SK-N-SH treated with all-trans-retinoic acid at 6 μM for 48 hours (cell line): ENCODE measurements at regions not wholly inside any gene's neighbourhood (a gene's known extent, or its start where the extent isn't known, plus 50 kb on each side); places are given as distances from the start of the nearest gene placed in this dataset.

Experiments used
- ATAC-seq: fragments of 200-7000 bp; cut with Tn5 transposase; 3 replicates; pipeline ENCODE4 v1.9.1; 2020; ENCODE audit warnings: mild to moderate bottlenecking, moderate library complexity
- ARNTL ChIP-seq: fragments of 450-650 bp; formaldehyde crosslinking; IDR thresholded peaks from 2 replicates; pipeline ENCODE4 v1.5.0; 2020; ENCODE audit warnings: low read depth, mild to moderate bottlenecking, moderate library complexity, borderline replicate concordance
- BACH2 ChIP-seq: fragments of 250-450 bp; sonication (Bioruptor Pico); IDR thresholded peaks from 2 replicates; pipeline ENCODE4 v1.9.0; 2021; ENCODE audit warnings: mild to moderate bottlenecking, borderline replicate concordance
- ESRRG ChIP-seq: fragments of 250-450 bp; sonication (Bioruptor Pico); IDR thresholded peaks from 2 replicates; pipeline ENCODE4 v1.6.1; 2021; ENCODE audit warnings: mild to moderate bottlenecking
- GLIS3 ChIP-seq: fragments of 250-450 bp; sonication (Bioruptor Pico); IDR thresholded peaks from 2 replicates; pipeline ENCODE4 v1.5.0; 2020; ENCODE audit warnings: mild to moderate bottlenecking, moderate library complexity
- ISL1 ChIP-seq: fragments of 250-450 bp; sonication (Bioruptor Pico); IDR thresholded peaks from 2 replicates; pipeline ENCODE4 v2.1.2; 2022; ENCODE audit warnings: mild to moderate bottlenecking, moderate library complexity
- OSR1 ChIP-seq: fragments of 250-450 bp; sonication (Bioruptor Pico); IDR thresholded peaks from 2 replicates; pipeline ENCODE4 v1.8.0; 2022; ENCODE audit warnings: moderate library complexity, mild to moderate bottlenecking, inconsistent platforms
- PPARA ChIP-seq: fragments of 250-450 bp; sonication (Bioruptor Pico); IDR thresholded peaks from 2 replicates; pipeline ENCODE4 v1.5.0; 2020; ENCODE audit warnings: mild to moderate bottlenecking, borderline replicate concordance
- RARB ChIP-seq: fragments of 250-450 bp; sonication (Bioruptor Pico); IDR thresholded peaks from 2 replicates; pipeline ENCODE4 v1.8.0; 2021; ENCODE audit warnings: mild to moderate bottlenecking, moderate library complexity
- SNAI2 ChIP-seq: fragments of 250-450 bp; sonication (Bioruptor Pico); IDR thresholded peaks from 2 replicates; pipeline ENCODE4 v1.5.0; 2020; ENCODE audit warnings: mild to moderate bottlenecking, moderate library complexity
- TCF4 ChIP-seq: fragments of 250-450 bp; sonication (Bioruptor Pico); IDR thresholded peaks from 2 replicates; pipeline ENCODE4 v1.8.0; 2021; ENCODE audit warnings: mild to moderate bottlenecking, moderate library complexity, borderline replicate concordance
- TOX ChIP-seq: fragments of 250-450 bp; sonication (Bioruptor Pico); IDR thresholded peaks from 2 replicates; pipeline ENCODE4 v1.8.0; 2021; ENCODE audit warnings: mild to moderate bottlenecking, moderate library complexity, borderline replicate concordance
- ZC3H10 ChIP-seq: fragments of 250-450 bp; sonication (Bioruptor Pico); IDR thresholded peaks from 2 replicates; pipeline ENCODE4 v1.5.1; 2021; ENCODE audit warnings: mild to moderate bottlenecking, moderate library complexity
- ZFP3 ChIP-seq: fragments of 250-450 bp; sonication (Bioruptor Pico); IDR thresholded peaks from 2 replicates; pipeline ENCODE4 v1.5.0; 2020; ENCODE audit warnings: mild to moderate bottlenecking, moderate library complexity
- ZFP30 ChIP-seq: fragments of 450-650 bp; formaldehyde crosslinking; IDR thresholded peaks from 2 replicates; pipeline ENCODE4 v1.5.0; 2022; ENCODE audit warnings: mild to moderate bottlenecking, moderate library complexity
- ZNF565 ChIP-seq: fragments of 450-650 bp; formaldehyde crosslinking; conservative IDR thresholded peaks from 2 replicates; pipeline ENCODE4 v1.5.0; 2020; ENCODE audit warnings: low read depth, mild to moderate bottlenecking, moderate library complexity
- TF ChIP-seq, protein P1 (sequence below): fragments of 250-450 bp; sonication (Bioruptor Pico); IDR thresholded peaks from 2 replicates; pipeline ENCODE4 v1.5.1; 2021; ENCODE audit warnings: mild to moderate bottlenecking, moderate library complexity
- TF ChIP-seq, protein P2 (sequence below): fragments of 250-450 bp; sonication (Bioruptor Pico); IDR thresholded peaks from 2 replicates; pipeline ENCODE4 v1.5.0; 2020; ENCODE audit warnings: mild to moderate bottlenecking, moderate library complexity
- TF ChIP-seq, protein P3 (sequence below): fragments of 250-450 bp; sonication (Bioruptor Pico); IDR thresholded peaks from 2 replicates; pipeline ENCODE4 v1.5.1; 2020; ENCODE audit warnings: low read depth, mild to moderate bottlenecking, moderate library complexity
- TF ChIP-seq, protein P4 (sequence below): fragments of 250-450 bp; sonication (Bioruptor Pico); IDR thresholded peaks from 2 replicates; pipeline ENCODE4 v1.8.0; 2021; ENCODE audit warnings: low read depth, mild to moderate bottlenecking, moderate library complexity, borderline replicate concordance
- TF ChIP-seq, protein P5 (sequence below): fragments of 250-450 bp; sonication (Bioruptor Pico); IDR thresholded peaks from 2 replicates; pipeline ENCODE4 v1.8.0; 2020; ENCODE audit warnings: mild to moderate bottlenecking, moderate library complexity, borderline replicate concordance

DNA sequence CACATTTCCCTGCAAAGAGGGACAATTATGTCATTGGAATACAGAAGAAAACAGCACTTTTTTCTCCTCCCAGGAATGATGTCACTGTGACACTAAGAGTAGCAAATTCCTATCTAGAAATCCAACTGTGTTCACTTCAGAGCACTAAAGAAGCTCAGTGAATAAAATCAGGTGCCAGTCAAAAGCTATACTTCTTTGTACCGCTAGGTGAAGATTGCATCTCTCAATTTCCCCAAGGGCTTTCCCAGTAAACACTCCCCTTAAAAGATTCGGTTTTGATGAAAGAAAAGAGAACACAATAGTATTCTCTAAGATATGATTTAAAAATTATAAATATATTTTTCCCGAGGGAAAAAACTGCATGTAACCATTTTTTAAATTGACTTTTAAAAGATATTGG is 104.7 kb upstream of the MID1 start:
- 0 out of 3 replicates have a peak, but pooled peaks have one; percentile 51 for ATAC-seq

DNA sequence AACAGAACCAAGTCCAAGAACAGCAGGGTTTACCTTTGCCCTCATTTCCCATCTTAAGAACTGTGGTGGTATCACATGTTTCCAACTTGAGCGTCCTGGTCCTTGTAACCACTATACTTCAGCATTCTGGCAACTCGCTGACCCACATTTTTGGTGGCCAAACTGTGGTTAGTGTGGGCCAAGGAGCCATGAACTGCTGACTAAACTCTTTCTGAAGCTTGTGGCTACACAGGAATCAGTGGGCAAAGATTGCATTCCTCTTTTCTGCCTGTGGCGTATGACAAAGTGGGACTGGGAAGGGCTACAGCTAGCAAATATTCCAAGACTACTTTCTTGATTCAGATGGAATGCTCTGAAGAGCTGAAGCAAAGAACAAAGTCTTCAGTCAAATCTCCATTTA is 106.3 kb upstream of the MID1 start:
- no peak for ATAC-seq
- TF ChIP-seq TCF4 (CRISPR knock-in tag), result no peak
- no peak for TF ChIP-seq GLIS3 (CRISPR knock-in tag)
- TF ChIP-seq, all 23 proteins: peak for 0

More for the DNA sequence above, 104.7 kb upstream of the MID1 start:
- no peak for TF ChIP-seq SNAI2 (CRISPR knock-in tag)
- TF ChIP-seq, protein P1, sequence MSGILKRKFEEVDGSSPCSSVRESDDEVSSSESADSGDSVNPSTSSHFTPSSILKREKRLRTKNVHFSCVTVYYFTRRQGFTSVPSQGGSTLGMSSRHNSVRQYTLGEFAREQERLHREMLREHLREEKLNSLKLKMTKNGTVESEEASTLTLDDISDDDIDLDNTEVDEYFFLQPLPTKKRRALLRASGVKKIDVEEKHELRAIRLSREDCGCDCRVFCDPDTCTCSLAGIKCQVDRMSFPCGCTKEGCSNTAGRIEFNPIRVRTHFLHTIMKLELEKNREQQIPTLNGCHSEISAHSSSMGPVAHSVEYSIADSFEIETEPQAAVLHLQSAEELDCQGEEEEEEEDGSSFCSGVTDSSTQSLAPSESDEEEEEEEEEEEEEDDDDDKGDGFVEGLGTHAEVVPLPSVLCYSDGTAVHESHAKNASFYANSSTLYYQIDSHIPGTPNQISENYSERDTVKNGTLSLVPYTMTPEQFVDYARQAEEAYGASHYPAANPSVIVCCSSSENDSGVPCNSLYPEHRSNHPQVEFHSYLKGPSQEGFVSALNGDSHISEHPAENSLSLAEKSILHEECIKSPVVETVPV (CRISPR knock-in tag), result no peak
- TF ChIP-seq RARB, result no peak
- TF ChIP-seq, protein P2, sequence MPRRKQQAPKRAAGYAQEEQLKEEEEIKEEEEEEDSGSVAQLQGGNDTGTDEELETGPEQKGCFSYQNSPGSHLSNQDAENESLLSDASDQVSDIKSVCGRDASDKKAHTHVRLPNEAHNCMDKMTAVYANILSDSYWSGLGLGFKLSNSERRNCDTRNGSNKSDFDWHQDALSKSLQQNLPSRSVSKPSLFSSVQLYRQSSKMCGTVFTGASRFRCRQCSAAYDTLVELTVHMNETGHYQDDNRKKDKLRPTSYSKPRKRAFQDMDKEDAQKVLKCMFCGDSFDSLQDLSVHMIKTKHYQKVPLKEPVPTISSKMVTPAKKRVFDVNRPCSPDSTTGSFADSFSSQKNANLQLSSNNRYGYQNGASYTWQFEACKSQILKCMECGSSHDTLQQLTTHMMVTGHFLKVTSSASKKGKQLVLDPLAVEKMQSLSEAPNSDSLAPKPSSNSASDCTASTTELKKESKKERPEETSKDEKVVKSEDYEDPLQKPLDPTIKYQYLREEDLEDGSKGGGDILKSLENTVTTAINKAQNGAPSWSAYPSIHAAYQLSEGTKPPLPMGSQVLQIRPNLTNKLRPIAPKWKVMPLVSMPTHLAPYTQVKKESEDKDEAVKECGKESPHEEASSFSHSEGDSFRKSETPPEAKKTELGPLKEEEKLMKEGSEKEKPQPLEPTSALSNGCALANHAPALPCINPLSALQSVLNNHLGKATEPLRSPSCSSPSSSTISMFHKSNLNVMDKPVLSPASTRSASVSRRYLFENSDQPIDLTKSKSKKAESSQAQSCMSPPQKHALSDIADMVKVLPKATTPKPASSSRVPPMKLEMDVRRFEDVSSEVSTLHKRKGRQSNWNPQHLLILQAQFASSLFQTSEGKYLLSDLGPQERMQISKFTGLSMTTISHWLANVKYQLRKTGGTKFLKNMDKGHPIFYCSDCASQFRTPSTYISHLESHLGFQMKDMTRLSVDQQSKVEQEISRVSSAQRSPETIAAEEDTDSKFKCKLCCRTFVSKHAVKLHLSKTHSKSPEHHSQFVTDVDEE (CRISPR knock-in tag), result no peak
- TF ChIP-seq, protein P3, sequence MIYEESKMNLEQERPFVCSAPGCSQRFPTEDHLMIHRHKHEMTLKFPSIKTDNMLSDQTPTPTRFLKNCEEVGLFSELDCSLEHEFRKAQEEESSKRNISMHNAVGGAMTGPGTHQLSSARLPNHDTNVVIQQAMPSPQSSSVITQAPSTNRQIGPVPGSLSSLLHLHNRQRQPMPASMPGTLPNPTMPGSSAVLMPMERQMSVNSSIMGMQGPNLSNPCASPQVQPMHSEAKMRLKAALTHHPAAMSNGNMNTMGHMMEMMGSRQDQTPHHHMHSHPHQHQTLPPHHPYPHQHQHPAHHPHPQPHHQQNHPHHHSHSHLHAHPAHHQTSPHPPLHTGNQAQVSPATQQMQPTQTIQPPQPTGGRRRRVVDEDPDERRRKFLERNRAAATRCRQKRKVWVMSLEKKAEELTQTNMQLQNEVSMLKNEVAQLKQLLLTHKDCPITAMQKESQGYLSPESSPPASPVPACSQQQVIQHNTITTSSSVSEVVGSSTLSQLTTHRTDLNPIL (CRISPR knock-in tag), result no peak
- TF ChIP-seq BACH2, result no peak

DNA sequence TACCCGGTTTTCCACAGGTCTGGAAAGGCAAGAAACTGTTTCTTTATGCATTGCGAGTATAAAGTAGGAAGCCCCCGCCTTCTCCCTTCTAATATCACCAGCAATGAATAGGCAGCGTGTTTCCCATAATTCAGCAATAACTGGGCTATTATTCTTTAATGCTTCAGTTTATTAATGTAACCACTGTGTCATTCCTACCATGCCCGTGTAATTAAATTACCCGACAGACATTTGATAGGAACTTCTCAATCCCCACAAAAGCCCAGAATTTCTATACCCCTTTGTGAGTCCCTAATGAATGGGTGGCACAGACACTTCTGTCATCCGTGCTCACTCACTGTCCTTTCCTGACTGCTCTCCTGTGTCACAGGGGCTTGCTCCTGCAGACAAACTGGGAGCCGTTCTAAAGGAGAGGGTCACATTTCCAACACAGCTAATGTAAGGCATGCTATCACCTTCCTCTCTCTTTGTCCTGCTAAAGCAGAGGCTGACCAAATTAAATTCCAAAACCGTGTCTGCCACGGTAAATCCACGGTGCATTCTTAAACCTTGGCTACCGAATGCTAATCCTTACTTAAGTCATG is 108.5 kb upstream of the MID1 start:
- TF ChIP-seq GLIS3 (CRISPR knock-in tag), result no peak
- TF ChIP-seq ARNTL (CRISPR knock-in tag), result no peak
- no peak for TF ChIP-seq ZFP3 (CRISPR knock-in tag)
- TF ChIP-seq, protein P4, sequence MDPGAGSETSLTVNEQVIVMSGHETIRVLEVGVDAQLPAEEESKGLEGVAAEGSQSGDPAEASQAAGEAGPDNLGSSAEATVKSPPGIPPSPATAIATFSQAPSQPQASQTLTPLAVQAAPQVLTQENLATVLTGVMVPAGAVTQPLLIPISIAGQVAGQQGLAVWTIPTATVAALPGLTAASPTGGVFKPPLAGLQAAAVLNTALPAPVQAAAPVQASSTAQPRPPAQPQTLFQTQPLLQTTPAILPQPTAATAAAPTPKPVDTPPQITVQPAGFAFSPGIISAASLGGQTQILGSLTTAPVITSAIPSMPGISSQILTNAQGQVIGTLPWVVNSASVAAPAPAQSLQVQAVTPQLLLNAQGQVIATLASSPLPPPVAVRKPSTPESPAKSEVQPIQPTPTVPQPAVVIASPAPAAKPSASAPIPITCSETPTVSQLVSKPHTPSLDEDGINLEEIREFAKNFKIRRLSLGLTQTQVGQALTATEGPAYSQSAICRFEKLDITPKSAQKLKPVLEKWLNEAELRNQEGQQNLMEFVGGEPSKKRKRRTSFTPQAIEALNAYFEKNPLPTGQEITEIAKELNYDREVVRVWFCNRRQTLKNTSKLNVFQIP (CRISPR knock-in tag), result no peak
- ATAC-seq, result no peak

DNA sequence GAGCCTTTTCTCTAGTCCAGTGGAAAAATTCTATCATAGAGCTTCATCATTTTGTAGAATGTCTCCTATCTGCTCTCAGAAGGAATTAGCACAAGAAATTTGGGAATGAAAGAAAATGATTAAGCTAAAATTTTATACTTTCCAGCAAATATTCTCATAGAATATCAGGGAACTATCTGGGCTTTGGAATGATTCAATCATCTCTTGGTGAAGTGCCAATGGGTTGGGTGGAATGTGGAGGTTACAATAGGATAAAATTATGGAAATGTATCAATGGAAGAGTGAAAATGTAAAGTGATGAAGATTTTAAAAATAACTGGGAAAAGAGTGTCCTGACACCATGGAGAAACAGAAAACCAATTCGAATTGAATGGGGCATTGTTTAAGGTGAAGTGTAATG is 119.0 kb upstream of the MID1 start:
- no peak for ATAC-seq
- TF ChIP-seq, protein P3 (CRISPR knock-in tag), result no peak
- TF ChIP-seq, protein P2 (CRISPR knock-in tag), result no peak
- TF ChIP-seq, protein P4 (CRISPR knock-in tag), result no peak
- TF ChIP-seq ISL1 (no peak), ESRRG (CRISPR knock-in tag) (no peak), ARNTL (CRISPR knock-in tag) (no peak), SNAI2 (CRISPR knock-in tag) (no peak), OSR1 (CRISPR knock-in tag) (no peak), ZNF565 (no peak), TCF4 (CRISPR knock-in tag) (no peak), TOX (CRISPR knock-in tag) (no peak), BACH2 (no peak), ZC3H10 (CRISPR knock-in tag) (no peak), PPARA (CRISPR knock-in tag) (no peak), ZFP30 (CRISPR knock-in tag) (no peak)
- TF ChIP-seq, protein P5, sequence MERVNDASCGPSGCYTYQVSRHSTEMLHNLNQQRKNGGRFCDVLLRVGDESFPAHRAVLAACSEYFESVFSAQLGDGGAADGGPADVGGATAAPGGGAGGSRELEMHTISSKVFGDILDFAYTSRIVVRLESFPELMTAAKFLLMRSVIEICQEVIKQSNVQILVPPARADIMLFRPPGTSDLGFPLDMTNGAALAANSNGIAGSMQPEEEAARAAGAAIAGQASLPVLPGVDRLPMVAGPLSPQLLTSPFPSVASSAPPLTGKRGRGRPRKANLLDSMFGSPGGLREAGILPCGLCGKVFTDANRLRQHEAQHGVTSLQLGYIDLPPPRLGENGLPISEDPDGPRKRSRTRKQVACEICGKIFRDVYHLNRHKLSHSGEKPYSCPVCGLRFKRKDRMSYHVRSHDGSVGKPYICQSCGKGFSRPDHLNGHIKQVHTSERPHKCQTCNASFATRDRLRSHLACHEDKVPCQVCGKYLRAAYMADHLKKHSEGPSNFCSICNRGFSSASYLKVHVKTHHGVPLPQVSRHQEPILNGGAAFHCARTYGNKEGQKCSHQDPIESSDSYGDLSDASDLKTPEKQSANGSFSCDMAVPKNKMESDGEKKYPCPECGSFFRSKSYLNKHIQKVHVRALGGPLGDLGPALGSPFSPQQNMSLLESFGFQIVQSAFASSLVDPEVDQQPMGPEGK, result no peak
